GM10266 (cell line): ENCODE measurements at regions not wholly inside any gene's neighbourhood (a gene's known extent, or its start where the extent isn't known, plus 50 kb on each side); places are given as distances from the start of the nearest gene placed in this dataset.
"Not testable (repeated sequence)": the region's sequence is repeated elsewhere in the genome, so short reads cannot be mapped to it uniquely, and the experiment has no call there.

ENCODE experiments used
- DNase-seq: peaks from one replicate; pipeline ENCODE4 v3.0.0; 2012; ENCODE audit errors: extremely low spot score
- CTCF ChIP-seq: IDR thresholded peaks from 2 replicates; pipeline ENCODE4 v1.5.1; 2012; ENCODE audit warnings: mild to moderate bottlenecking, low read depth; ENCODE audit not compliant: control insufficient read depth, insufficient read depth; ENCODE audit errors: missing control alignments

GRCh38 chr4:24179201-24179840, 289.5 kb upstream of the PPARGC1A start:
- TF ChIP-seq CTCF: no peak

GRCh38 chr4:24177443-24177842, 287.6 kb upstream of the PPARGC1A start:
- not testable (repeated sequence) for DNase-seq

More at GRCh38 chr4:24179201-24179840, 289.5 kb upstream of the PPARGC1A start:
- DNase-seq: no peak

- TF ChIP-seq CTCF: no peak
- no peak for DNase-seq
These were observed 285.9 kb upstream of the PPARGC1A start for GRCh38 chr4:24175707-24176106.

- DNase-seq: no peak
These were observed 284.8 kb upstream of the PPARGC1A start for GRCh38 chr4:24174602-24175001.

GRCh38 chr4:24172406-24172805, 282.6 kb upstream of the PPARGC1A start:
- no peak for DNase-seq
- TF ChIP-seq CTCF: no peak

More at GRCh38 chr4:24174602-24175001, 284.8 kb upstream of the PPARGC1A start:
- TF ChIP-seq CTCF: no peak

GRCh38 chr4:24169956-24170355, 280.1 kb upstream of the PPARGC1A start:
- no peak for DNase-seq
- no peak for TF ChIP-seq CTCF

GRCh38 chr4:24168658-24169057, 278.8 kb upstream of the PPARGC1A start:
- DNase-seq: no peak
- TF ChIP-seq CTCF: no peak

- DNase-seq: no peak
- no peak for TF ChIP-seq CTCF
These were observed 276.7 kb upstream of the PPARGC1A start for GRCh38 chr4:24166501-24166900.
